Mesothelial cell of epicardium (in vitro differentiated cells): ENCODE measurements at regions not wholly inside any gene's neighbourhood (a gene's known extent, or its start where the extent isn't known, plus 50 kb on each side); places are given as distances from the start of the nearest gene placed in this dataset.

ENCODE experiments used
- DNase-seq, 2 experiments: peaks; one replicate each; pipeline ENCODE4 v3.0.0; 2021; ENCODE audit warnings: low spot score in 2 of 2; ENCODE audit not compliant: unreplicated experiment in 2 of 2
- H3K27ac Mint-ChIP-seq: 2 replicates; pipeline ENCODE4 v1.8.0; 2021; ENCODE audit warnings: mixed read lengths
- H3K27me3 Mint-ChIP-seq: 2 replicates; pipeline ENCODE4 v1.8.0; 2021; ENCODE audit warnings: low read depth, mixed read lengths
- H3K36me3 Mint-ChIP-seq: 2 replicates; pipeline ENCODE4 v1.8.0; 2021; ENCODE audit warnings: mixed read lengths
- H3K4me1 Mint-ChIP-seq: 2 replicates; pipeline ENCODE4 v1.8.0; 2021; ENCODE audit warnings: mixed read lengths
- H3K4me3 Mint-ChIP-seq: 2 replicates; pipeline ENCODE4 v1.8.0; 2021; ENCODE audit warnings: mild to moderate bottlenecking, moderate library complexity, mixed read lengths
- H3K9me3 Mint-ChIP-seq: 2 replicates; pipeline ENCODE4 v1.8.0; 2021; ENCODE audit warnings: mixed read lengths
- CTCF ChIP-seq: fragments of 200-600 bp; sonication (generic); IDR thresholded peaks from one replicate; pipeline ENCODE4 v1.5.0; 2021; ENCODE audit warnings: antibody characterized with exemption; ENCODE audit not compliant: unreplicated experiment

- no peak overlapping the region for H3K4me3 Mint-ChIP-seq
These were observed 270.6 kb upstream of the MARCKS start for GRCh38 chr6:113586413-113587077.

GRCh38 chr6:113587078-113587699 is 270.0 kb upstream of the MARCKS start:
- peaks cover 39% of the 10 kb centered on the region for H3K4me1 Mint-ChIP-seq
- no peaks in the 10 kb centered on the region for H3K36me3 Mint-ChIP-seq
- H3K27me3 Mint-ChIP-seq, result no peaks in the 10 kb centered on the region
- no peaks in the 10 kb centered on the region for H3K9me3 Mint-ChIP-seq
- H3K27ac Mint-ChIP-seq, result peak overlapping the region; percentile 53
- no peak for TF ChIP-seq CTCF
- H3K4me3 Mint-ChIP-seq, result no peak overlapping the region
- no peak for DNase-seq

More at GRCh38 chr6:113586413-113587077, 270.6 kb upstream of the MARCKS start:
- Mint-ChIP-seq H3K36me3 (no peaks in the 10 kb centered on the region), H3K9me3 (no peaks in the 10 kb centered on the region), H3K27ac (peak overlapping the region; percentile 27), H3K27me3 (no peaks in the 10 kb centered on the region), H3K4me1 (peaks cover 32% of the 10 kb centered on the region)
- no peak for DNase-seq
- no peak for TF ChIP-seq CTCF

GRCh38 chr6:113588646-113589045 is 268.5 kb upstream of the MARCKS start:
- no peak for DNase-seq
- TF ChIP-seq CTCF, result no peak
- no peak overlapping the region for H3K27ac Mint-ChIP-seq
- no peaks in the 10 kb centered on the region for H3K9me3 Mint-ChIP-seq
- peaks cover 47% of the 10 kb centered on the region for H3K4me1 Mint-ChIP-seq
- no peak overlapping the region for H3K4me3 Mint-ChIP-seq
- H3K36me3 Mint-ChIP-seq, result no peaks in the 10 kb centered on the region
- H3K27me3 Mint-ChIP-seq, result no peaks in the 10 kb centered on the region

GRCh38 chr6:113591896-113592827 is 265.0 kb upstream of the MARCKS start:
- TF ChIP-seq CTCF, result no peak
- Mint-ChIP-seq H3K27ac (peak overlapping the region; percentile 75), H3K4me3 (no peak overlapping the region), H3K36me3 (no peaks in the 10 kb centered on the region), H3K27me3 (no peaks in the 10 kb centered on the region), H3K9me3 (no peaks in the 10 kb centered on the region), H3K4me1 (peaks cover 52% of the 10 kb centered on the region)
- no peak for DNase-seq

GRCh38 chr6:113594726-113595125 is 262.4 kb upstream of the MARCKS start:
- no peaks in the 10 kb centered on the region for H3K27me3 Mint-ChIP-seq
- no peaks in the 10 kb centered on the region for H3K9me3 Mint-ChIP-seq
- H3K27ac Mint-ChIP-seq, result no peak overlapping the region
- H3K4me1 Mint-ChIP-seq, result peaks cover 62% of the 10 kb centered on the region
- H3K36me3 Mint-ChIP-seq, result no peaks in the 10 kb centered on the region
- no peak for TF ChIP-seq CTCF
- no peak overlapping the region for H3K4me3 Mint-ChIP-seq
- no peak for DNase-seq
